Fibroblast of upper back skin (primary cell): ENCODE measurements at regions not wholly inside any gene's neighbourhood (a gene's known extent, or its start where the extent isn't known, plus 50 kb on each side); places are given as distances from the start of the nearest gene placed in this dataset.

Experiments
- DNase-seq: peaks from one replicate; pipeline ENCODE4 v3.0.0-alpha.2; 2013

DNA sequence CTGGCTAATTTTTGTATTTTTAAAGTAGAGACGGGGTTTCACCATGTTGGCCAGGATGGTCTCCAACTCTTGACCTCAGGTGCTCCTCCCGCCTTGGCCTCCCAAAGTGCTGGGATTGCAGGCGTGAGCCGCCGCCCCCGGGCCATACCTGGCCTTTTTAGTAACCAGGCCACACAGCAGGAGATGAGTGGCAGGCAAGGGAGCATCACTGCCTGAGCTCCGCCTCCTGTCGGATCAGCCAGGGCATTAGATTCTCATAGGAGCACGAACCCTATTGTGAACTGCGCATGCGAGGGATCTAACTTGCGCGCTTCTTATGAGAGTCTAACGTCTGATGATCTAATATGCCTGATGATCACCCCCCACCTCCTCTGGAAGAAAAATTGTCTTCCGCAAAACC lies 308.7 kb upstream of the PRMT6 start:
- DNase-seq: no peak

DNA sequence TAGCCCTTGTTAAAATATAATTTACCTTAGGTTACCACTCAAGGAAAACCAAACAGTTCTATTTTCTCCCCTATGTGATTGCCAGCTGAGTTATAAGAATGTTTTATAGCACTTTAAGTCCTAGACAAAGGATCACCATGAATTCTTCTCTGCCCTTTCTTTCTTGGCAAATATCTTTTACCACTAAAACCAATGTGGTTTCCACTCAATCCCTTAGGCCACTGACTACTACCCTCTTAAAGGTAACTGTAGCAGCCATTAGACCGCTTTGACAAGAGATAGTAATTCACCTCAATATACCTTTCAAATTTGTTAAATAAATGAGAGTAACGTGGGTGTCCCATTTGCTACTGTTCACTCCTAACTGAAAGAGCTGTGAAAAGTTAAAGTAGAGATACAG lies 307.9 kb upstream of the PRMT6 start:
- DNase-seq: no peak

DNA sequence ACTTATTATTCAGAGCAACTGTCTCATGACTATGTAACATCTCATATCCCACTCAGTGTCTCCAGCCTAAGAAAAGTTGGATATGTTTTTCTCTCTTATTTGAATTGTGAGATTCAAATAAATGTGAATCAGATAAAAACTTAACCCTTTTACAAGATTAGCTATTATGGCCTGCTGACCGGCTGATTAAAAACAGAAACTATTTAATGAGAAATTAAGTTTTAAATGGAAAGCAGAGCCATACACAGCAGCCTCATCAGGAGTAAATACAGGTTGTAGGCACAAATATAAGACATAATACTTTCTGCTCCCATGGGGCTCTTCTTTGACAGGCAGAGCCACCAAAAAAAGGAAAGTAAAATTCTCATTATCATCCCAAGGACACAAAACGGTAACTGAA lies 307.0 kb upstream of the PRMT6 start:
- no peak for DNase-seq

DNA sequence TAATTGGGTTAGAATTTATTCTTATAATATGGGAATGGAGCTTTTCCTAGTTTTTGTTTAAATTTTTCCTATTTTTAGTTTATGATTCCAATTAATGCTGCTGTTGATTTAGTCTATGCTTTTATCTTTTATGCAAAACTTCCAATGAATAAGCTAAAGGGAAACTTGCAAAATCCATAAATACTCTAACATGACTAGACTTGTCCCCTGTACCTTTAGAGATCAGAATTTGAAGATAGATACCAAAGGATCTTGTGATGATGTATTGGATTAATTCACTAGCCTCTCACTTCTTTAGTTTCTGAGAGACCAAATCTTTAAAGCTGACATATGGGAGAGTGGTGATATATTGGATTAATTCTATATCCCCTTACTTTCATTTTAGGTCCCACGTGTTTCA lies 306.6 kb upstream of the PRMT6 start:
- DNase-seq: no peak

DNA sequence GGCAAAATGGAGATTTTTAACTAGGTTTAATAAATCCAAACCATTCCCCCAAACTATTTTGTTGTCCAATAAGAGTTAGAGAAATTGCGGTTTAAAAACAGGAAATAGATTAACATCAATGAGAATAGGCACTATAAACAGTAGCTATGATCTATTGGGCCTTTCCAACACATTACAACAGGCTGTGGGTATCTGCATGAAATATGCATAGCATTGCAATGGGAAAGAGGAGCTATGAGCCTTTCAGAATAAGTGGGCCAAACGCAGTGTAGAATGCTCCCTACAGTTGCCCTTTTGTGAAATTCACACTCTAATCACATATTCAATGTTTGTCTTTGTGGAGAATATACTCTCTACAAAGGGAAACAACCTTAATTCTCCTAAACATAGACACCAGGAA lies 305.5 kb upstream of the PRMT6 start:
- no peak for DNase-seq

DNA sequence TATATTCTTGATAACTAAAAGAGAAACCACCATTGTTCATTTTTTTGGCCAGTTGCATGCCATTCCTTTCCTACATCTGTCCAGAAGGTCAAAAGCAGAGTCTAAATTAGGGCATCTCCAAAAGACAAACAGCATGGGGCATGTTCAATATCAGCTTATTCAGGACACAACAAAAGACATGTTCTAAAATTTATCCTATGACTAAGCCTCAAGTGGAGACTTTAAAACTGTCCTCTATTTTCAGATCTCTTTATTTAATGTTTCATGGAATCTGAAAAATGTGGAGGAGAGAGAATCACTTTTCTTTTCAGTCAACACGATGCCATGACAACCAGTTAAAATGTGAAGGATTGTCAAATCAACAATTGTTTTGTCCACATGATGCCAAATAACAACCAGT lies 303.4 kb upstream of the PRMT6 start:
- DNase-seq: peak; percentile 53

DNA sequence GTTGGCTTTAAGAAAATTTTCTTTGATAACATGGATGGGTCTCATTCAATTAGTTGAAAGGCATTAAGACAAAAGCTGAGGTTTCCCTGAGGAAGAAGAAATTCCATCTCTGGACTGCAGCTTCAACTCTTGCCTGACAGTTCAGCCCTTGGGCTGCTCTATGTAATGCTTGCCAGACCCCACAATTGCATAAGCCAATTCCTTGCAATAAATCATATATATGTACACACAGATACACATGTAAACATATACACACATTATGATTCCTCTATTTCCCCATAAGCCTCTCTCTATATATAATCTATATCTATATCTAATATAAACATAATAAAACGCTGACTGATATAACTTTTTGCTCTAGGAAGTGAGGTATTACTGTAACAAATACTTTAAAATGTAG lies 301.5 kb upstream of the PRMT6 start:
- DNase-seq: peak; percentile 26

DNA sequence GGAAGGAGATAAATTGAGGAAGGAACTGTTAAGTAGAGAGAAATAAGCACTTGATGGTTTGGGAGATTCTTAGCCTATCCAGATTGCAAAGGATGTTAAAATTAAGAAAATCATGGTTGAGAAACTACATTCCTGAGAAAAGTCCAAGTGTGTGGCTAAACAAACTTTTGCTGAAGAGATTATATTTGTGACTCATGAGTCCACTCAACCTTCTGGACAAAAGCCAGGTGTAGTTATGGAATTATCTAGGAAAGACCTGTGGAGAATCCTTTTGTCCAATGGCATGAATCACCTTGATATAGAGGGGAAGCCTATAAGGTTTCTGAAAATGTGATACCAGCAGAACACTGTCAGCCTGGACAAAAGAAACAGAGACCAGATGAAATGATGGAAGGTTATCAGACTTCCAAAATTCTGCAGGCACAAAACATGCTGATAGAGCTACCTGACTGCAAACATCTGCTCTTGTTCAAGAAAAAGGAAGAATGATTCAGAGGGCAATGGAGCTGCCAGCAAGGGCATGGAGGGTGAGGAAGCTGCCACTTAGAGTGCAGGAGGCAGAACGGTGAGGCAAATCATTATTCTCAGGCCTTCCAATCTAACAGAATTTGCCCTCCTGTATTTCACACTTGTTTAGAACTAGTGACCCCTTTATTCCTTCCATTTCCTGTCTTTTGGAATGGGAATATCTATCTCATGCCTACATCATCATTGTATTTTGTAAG lies 300.6 kb upstream of the PRMT6 start:
- DNase-seq: peak; percentile 93

DNA sequence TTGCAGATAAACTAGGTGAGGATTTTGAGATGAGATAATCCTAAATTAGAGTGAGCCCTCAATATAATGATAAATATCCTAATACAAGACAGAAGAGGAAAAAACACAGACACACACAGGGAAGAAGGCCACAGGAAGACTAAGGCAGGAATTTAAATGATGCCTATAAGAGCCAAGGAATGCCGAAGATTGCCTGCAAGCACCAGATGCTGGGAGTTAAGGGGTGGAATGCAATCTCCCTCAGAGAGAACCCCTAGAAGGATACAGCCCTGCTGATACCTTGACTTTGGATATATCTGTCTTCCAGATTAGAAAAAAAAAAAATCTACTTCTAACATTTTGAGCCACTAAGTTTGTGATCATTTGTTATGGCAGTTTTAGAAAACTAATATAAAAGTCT lies 299.7 kb upstream of the PRMT6 start:
- peak; percentile 78 for DNase-seq

DNA sequence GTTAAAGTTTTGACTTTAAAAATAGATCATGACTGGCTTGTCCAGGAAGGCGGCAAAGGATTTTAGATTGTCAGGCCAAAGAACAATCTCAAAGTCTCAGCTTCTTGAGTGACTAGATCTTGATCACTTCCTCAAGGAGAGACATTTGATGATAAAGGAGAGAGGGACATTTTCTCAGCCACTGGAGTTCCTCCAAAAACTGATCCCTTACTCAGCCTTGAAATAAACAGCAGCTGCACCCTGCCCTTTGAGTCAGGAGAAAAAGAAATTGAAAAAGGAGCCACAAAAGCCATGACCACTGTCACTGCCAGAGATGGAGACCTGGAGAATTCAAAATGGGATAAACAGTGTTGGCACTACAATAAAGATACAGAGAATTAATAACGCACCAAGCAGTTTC lies 288.4 kb upstream of the PRMT6 start:
- peak; percentile 34 for DNase-seq

DNA sequence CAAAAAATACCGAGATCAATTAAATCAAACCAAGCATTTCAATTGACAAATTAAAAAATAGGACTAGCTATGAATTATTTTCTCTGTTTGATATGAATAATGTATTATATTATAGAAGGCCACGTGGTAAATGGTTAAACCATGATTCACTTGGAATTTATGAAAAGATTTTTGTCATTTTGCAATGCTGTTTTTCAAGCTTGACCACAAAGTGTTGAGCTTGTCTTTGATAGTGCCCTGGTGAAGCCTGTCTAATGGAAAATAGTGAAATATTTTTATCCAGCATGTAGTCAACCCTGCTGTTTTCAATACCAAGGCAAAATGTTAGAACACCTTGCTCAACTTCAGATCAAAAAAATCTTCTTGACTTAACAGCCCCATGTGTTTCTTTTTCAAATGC lies 288.0 kb upstream of the PRMT6 start:
- DNase-seq: peak; percentile 79

DNA sequence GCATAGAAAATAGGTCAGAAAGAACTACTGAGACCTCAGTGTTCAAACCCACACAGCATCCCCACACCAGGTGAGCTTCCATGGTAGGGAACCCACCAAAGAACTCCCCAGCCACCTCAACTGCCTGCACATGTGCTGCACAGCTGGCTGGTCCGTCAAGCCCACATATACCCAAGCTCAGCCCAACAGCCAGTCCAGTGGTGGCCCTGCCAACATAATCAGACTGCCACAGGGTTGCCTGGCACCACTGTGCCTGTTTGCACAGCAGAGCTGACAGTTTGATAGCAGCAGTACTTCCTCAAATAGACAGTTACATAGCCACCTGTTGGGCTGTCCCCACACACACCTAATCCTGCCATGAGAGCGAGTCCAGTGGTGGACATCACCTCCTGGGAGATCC lies 283.3 kb upstream of the PRMT6 start:
- no peak for DNase-seq

DNA sequence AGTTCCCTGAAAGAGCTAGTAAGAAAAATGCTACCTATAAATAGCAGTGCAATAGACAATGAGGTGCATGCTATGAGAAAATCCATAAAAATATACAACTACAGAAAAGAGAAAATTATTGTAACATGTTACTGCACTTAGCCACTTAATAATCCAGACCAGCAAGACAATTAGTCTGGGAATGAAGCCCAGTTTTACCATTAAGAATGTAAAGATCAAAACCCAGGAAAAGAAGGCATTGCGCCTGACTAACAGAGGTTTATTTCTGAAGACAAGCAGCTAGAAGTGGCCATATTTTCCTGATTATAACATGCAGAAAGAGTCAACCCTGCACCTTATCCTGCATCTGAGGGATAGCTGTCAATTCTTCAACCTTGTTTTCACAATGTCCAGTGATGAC lies 276.4 kb upstream of the PRMT6 start:
- DNase-seq: peak; percentile 76

DNA sequence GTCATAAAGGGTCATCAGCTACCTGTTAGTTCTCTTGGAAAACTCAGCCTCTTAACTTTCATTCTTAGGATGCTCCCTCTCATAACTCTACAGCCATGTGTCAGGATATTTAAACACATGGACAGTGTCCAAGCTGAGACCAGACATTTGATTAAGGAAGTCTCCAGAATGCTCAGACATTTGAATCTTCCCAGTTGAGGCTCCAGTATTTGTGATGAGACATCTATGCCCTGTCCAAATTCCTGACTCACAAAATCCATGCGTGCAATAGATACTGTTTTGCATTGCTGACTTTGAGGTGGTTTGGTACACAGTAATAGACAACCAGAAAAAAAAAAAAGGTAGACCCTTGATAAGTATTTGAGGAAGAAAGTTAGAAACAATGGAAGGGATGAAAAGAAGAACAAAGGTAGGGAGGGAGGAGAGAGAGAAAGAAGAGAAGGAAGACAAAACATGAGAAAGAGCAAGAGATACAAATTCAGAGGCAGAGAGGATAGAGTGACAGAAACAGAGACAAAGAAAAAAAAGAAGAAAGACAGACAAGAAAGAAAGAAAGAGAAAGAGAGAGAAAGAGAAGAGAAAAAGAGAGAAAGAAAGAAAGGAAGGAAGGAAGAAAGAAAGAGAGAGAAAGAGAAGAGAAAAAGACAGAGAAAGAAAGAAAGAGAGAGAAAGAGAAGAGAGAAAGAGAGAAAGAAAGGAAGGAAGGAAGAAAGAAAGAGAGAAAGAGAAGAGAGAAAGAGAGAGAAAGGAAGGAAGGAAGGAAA lies 275.5 kb upstream of the PRMT6 start:
- DNase-seq: peak; percentile 71

DNA sequence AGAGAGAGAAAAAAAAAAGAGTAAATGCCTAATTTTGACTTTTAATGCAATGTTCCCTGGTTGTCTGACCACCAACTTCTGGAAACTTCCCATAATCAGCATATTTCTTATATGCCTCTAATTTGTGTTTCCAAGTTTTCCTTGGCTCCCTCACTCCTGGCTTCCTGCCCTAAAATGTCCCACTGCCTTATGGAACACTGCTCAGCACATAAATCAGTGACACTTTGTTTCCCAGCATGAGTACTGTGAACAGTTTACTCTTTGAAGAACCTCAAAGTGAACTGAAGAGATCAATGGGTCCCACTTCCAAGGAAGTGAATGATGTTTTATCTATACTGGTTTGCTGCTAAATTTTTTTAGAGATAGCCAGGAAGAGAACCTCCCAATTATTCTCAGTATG lies 271.3 kb upstream of the PRMT6 start:
- DNase-seq: peak; percentile 67

DNA sequence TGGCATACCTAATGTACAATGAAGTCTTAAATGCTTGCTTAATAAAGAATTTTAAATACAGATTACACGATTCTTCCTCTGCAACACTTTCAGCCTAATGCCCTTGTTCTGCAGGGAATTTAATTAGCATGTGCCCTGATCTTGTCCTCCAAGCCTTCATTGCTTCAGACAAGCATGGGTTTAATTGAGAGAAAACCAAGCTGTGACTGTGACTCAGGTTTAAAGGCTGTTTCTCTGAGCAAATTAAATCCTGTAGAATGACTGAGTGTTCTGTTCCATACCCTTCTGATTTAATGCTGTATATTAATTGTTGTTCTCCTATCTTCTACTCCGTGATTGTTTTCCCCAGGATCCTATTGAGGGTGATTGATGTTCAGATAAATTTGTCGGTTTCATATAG lies 269.0 kb upstream of the PRMT6 start:
- DNase-seq: no peak

DNA sequence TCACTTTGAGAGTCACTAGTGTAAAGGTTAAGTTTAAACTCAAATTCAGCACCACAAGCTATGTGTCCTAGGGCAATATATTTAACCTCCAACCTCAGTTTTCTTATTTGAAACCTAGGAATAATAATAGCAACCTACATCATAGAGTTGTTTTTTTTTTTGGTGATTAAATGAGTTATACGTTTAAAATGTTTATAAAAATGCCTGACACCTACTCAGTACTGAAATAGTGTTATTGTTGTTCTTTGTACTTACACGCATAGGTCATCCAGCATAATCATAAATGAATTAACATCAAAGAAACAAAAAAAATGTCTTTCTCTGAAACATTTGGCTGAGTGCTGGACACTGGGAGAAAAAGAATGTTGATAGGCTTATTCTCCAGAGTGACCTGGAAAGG lies 266.8 kb upstream of the PRMT6 start:
- no peak for DNase-seq

DNA sequence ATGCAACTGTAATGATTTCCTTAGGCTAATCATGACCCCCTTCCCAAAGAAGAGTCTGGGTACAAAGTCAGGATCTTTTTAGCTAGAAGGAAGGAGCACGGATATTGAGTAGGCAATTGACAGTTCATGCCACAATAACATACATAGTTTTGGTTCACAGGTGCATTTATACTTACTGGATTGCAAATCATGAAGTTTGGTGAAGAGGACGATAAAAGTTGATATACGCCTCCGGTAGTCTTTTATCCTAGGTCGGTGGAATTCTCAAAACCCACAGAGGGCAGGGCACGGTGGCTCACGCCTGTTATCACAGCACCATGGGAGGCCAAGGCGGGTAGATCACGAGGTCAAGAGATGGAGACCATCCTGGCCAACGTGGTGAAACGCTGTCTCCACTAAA lies 265.4 kb upstream of the PRMT6 start:
- no peak for DNase-seq

DNA sequence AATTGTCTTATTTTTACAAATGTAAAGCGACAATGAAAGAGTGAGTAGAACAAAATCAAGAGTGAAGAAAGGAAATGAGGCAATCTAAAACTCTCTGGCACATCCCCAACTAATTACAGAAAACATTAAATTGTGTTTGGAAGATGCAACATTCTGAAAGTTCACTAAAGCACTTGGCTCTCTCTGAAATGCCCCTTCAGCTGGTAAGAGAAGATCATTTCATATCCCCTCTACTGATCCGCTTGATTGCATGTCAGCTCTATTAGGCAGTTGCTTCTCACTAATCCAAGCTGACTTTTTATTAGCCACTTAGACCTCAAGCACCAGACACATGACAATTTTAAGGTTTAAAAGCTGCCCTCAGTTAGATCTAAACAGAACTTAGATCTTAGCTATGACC lies 262.8 kb upstream of the PRMT6 start:
- DNase-seq: no peak

DNA sequence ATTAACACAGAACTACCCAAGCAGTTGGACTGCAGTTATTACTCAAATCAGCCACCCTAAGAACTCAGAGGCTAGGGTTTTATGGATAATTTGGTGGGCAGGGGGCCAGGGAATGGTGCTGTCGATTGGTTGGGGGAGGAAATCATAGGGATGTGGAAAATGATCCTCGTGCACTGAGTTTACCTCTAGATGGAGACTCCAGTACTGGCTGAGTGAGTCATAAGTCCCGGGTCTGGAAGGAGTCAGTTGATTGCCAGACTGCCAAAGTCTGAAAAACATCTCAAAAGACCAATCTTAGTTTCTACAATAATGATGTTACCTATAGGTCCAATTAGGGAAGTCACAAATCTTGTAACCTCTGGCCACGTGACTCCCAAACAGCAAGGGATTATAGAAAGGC lies 257.5 kb upstream of the PRMT6 start:
- peak; percentile 49 for DNase-seq

DNA sequence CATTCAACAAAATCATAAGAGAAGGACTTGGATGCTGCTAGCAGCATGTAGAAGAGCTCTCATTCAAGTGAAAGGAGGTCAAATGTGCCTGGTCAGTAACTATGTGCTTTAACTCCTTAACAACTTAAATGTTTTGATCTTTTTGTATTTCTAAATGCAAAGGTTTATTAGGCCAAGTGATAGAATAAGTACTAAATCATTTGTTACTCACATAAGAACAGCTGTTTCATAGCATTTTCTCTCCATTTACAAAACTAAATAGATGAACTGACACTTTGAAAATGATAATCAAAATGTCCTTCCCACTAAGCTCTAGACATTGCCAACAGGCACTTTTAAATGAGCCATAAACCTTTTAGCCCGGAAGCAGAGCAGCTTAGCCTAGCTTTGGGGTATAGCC lies 254.3 kb upstream of the PRMT6 start:
- DNase-seq: no peak

DNA sequence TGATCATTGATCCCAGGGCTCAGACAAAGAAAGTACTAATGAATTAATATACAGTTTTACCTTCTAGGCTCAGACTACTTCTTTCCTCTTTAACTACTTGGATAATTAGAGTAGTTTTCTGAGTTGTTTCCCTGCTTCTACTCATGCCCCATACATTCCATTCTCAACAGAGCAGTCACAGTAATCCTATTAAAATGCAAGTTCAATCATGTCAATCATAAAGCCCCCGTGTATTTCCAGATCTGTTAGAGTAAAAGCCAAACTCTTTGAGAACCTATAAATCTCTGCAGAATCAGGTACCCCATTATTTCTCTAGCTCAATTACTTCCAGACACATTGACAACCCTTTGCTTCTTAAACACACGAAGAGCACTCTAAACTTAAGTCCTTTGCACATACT lies 242.1 kb upstream of the PRMT6 start:
- no peak for DNase-seq

DNA sequence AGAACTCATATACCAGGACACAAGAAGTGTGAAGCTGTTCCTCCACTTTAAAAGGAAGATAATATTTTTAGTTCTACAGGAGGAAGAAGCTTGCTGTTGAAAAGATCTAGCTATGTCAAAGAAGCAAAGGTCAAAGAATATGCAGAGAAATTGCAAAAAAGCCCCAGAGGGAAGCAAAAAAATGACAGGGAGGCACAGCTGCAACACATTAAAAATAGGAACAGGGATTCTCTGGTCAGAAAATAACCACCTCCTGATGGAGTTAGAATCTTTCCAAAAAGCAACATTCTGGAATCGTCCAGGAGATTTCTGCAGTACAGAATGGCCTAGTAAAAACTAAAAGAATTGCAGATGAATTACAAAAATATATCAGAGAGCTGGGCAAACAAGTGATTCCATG lies 238.9 kb upstream of the PRMT6 start:
- peak; percentile 22 for DNase-seq

DNA sequence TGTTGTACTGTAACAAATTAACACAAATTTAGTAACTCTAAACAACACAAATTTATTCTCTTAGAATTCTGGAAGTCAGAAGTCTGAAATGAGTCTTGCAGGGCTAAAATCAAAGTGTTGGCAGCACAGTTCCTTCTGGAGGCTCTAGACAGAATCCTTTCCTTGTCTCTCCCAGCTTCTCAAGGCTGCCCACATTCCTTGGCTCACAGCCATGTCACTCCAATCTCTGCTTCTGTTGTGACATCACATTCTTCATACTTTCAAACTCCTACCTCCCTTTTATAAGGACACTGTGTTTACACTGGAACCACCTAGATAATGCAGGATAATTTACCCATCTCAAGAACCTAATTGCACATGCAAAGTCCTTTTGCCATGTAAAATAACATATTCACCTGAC lies 225.0 kb upstream of the PRMT6 start:
- DNase-seq: peak; percentile 28

DNA sequence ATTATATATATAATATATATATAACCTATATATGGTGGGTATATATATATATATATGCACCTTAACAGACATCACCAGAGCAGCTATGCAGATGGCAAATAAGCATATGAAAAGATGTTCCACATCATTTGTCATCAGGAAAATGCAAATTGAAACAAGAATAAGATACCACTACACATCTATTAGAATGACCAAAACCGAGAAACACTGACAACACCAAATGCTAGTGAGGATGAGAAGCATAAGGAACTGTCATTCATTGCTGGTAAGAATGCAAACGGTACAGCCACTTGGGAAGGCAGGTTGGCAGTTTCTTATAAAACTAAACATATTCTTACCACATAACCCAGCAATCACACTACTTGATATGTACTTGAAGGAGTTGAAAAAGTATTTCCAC lies 219.8 kb upstream of the PRMT6 start:
- no peak for DNase-seq
